CD1c-positive myeloid dendritic cell (primary cell): ENCODE measurements at regions not wholly inside any gene's neighbourhood (a gene's known extent, or its start where the extent isn't known, plus 50 kb on each side); places are given as distances from the start of the nearest gene placed in this dataset.

Source experiments
- DNase-seq: peaks from one replicate; pipeline ENCODE4 v3.0.0-alpha.2; 2016; ENCODE audit errors: extremely low spot score

GRCh38 chr7:67758551-67758950, 761.9 kb downstream of the TYW1 start:
- no peak for DNase-seq

- no peak for DNase-seq
Measured at GRCh38 chr7:67760971-67761370, 764.3 kb downstream of the TYW1 start.

- DNase-seq: no peak
Measured at GRCh38 chr7:67762516-67762915, 765.9 kb downstream of the TYW1 start.

GRCh38 chr7:67764289-67764688, 767.7 kb downstream of the TYW1 start:
- DNase-seq: no peak

GRCh38 chr7:67765481-67766175, 769.0 kb downstream of the TYW1 start:
- DNase-seq: no peak

- no peak for DNase-seq
Measured at GRCh38 chr7:67766906-67767410, 770.3 kb downstream of the TYW1 start.

GRCh38 chr7:67771846-67772605, 775.4 kb downstream of the TYW1 start:
- DNase-seq: no peak

- no peak for DNase-seq
Measured at GRCh38 chr7:67773081-67773480, 776.4 kb downstream of the TYW1 start.

GRCh38 chr7:67777119-67777518, 780.5 kb downstream of the TYW1 start:
- no peak for DNase-seq

- DNase-seq: no peak
Measured at GRCh38 chr7:67781841-67782240, 785.2 kb downstream of the TYW1 start.

GRCh38 chr7:67786021-67786420, 789.4 kb downstream of the TYW1 start:
- DNase-seq: no peak

GRCh38 chr7:67788669-67789068, 792.0 kb downstream of the TYW1 start:
- no peak for DNase-seq

GRCh38 chr7:67791918-67792317, 795.3 kb downstream of the TYW1 start:
- no peak for DNase-seq

GRCh38 chr7:67794544-67794943, 797.9 kb downstream of the TYW1 start:
- no peak for DNase-seq

- no peak for DNase-seq
Measured at GRCh38 chr7:67803789-67804188, 807.2 kb downstream of the TYW1 start.

GRCh38 chr7:67805921-67806471, 809.4 kb downstream of the TYW1 start:
- DNase-seq: no peak

- DNase-seq: no peak
Measured at GRCh38 chr7:67807826-67808225, 811.2 kb downstream of the TYW1 start.

- DNase-seq: no peak
Measured at GRCh38 chr7:67809586-67809985, 813.0 kb downstream of the TYW1 start.

GRCh38 chr7:67813621-67814292, 817.1 kb downstream of the TYW1 start:
- DNase-seq: no peak

GRCh38 chr7:67817481-67817880, 820.8 kb downstream of the TYW1 start:
- DNase-seq: no peak

- DNase-seq: no peak
Measured at GRCh38 chr7:67821116-67821515, 824.5 kb downstream of the TYW1 start.

- no peak for DNase-seq
Measured at GRCh38 chr7:67823345-67823744, 826.7 kb downstream of the TYW1 start.
